Activated CD8-positive, alpha-beta memory T cell treated with anti-CD3 and anti-CD28 coated beads, Interleukin-2, amount 10 ng/mL, durations not matched to agents 7 days and 5 days (primary cell): ENCODE measurements at regions not wholly inside any gene's neighbourhood (a gene's known extent, or its start where the extent isn't known, plus 50 kb on each side); places are given as distances from the start of the nearest gene placed in this dataset.

Source experiments
- ATAC-seq: fragments of 150-1000 bp; cut with Tn5 transposase; one replicate; pipeline ENCODE4 v1.10.0; 2021; ENCODE audit warnings: moderate library complexity
- CTCF ChIA-PET: fragments of 350-600 bp; sonication (Branson Sonifier 250); formaldehyde crosslinking; loops from one replicate; lab custom pipeline; 2021; ENCODE audit warnings: antibody characterized with exemption; lab: Charles Lee
- DNase-seq: peaks from one replicate; pipeline ENCODE4 v3.0.0-alpha.2; 2020
- H3K27ac Mint-ChIP-seq: one replicate; pipeline ENCODE4 v1.8.0; 2021; ENCODE audit warnings: mild to moderate bottlenecking, mixed read lengths
- H3K27me3 Mint-ChIP-seq: one replicate; pipeline ENCODE4 v1.8.0; 2021; ENCODE audit warnings: mixed read lengths
- H3K36me3 Mint-ChIP-seq: one replicate; pipeline ENCODE4 v1.8.0; 2021; ENCODE audit warnings: mild to moderate bottlenecking, mixed read lengths
- H3K4me1 Mint-ChIP-seq: one replicate; pipeline ENCODE4 v1.8.0; 2021; ENCODE audit warnings: mixed read lengths
- H3K4me3 Mint-ChIP-seq: one replicate; pipeline ENCODE4 v1.8.0; 2021; ENCODE audit warnings: mild to moderate bottlenecking, moderate library complexity, mixed read lengths
- H3K9me3 Mint-ChIP-seq: one replicate; pipeline ENCODE4 v1.8.0; 2022; ENCODE audit warnings: low read depth, mixed read lengths

DNA sequence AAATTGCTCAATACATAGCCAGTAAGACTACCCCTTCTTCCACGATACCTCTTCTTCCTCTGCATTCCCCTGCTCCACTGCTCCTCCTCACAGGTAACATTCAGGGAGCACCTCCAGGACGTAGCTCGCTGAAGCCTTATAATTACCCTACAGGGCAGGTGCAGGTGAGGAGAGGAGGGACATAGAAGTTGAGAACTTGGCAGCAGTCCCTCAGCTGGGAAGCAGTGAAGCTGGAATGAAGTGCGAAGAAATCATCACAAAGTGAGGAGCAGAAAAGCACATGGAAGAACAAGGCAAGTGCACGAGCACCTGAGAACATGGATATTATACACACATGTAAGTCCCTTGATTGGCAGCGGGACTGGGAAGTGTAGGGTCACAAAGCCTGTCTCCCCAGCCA is 118.2 kb downstream of the HSD17B3 start:
- no peak for ATAC-seq
- CTCF ChIA-PET = no interaction called here

DNA sequence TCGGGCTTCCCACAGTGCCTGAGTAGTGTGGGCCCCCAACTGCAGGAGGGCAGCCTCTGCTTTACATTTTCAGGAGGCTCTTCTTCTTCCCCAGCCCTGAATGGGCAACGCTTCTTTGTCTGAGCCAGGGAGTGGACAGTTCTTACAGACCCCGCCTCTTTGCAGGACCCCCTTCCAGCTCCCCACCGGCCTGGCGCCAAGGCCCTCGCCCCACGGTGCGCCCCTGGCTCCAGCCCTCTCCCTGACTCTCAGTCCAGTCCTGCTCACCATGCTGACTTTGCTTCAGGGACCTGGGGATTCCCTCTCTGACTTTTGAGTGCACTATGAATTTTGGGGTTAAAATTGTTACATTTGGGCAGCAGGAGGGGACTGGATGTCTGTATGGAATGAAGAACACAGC is 123.8 kb downstream of the HSD17B3 start:
- Mint-ChIP-seq H3K4me3 (no peak overlapping the region), H3K4me1 (no peaks in the 10 kb centered on the region), H3K27ac (no peak overlapping the region), H3K36me3 (no peaks in the 10 kb centered on the region), H3K9me3 (no peaks in the 10 kb centered on the region), H3K27me3 (peaks cover 57% of the 10 kb centered on the region)
- CTCF ChIA-PET = no interaction called here
- no peak for DNase-seq
- no peak for ATAC-seq

More for the DNA sequence above, 118.2 kb downstream of the HSD17B3 start:
- no peak for DNase-seq
- Mint-ChIP-seq H3K4me3 (no peak overlapping the region), H3K9me3 (no peaks in the 10 kb centered on the region), H3K4me1 (peaks cover 2% of the 10 kb centered on the region), H3K27me3 (peaks cover 33% of the 10 kb centered on the region), H3K36me3 (no peaks in the 10 kb centered on the region), H3K27ac (no peak overlapping the region)

DNA sequence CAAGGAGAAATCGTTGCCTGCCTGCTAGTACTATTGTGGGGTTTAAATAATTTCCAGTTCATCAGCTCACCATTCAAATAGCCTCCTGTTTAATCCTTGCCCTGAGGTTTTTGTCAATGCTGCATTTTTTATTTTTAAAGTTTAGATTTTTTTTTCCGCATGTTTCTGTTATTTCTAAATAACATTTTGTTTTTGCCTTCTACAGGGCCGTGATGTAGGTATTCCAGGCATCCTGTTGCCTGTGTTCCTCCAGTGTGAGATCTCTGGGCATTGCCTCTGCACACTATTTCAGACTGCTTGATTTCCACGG is 124.3 kb downstream of the HSD17B3 start:
- H3K9me3 Mint-ChIP-seq = no peaks in the 10 kb centered on the region
- DNase-seq (no peak), ATAC-seq (no peak)
- CTCF ChIA-PET = interaction anchor here (0.7 kb wide), 1 partner anchor 1068 kb away, joined by 3 read pairs; no protein-coding TSS in a partner anchor
- H3K4me3 Mint-ChIP-seq = no peak overlapping the region
- H3K27ac Mint-ChIP-seq = no peak overlapping the region
- H3K27me3 Mint-ChIP-seq = peaks cover 55% of the 10 kb centered on the region
- H3K4me1 Mint-ChIP-seq = no peaks in the 10 kb centered on the region
- no peaks in the 10 kb centered on the region for H3K36me3 Mint-ChIP-seq

DNA sequence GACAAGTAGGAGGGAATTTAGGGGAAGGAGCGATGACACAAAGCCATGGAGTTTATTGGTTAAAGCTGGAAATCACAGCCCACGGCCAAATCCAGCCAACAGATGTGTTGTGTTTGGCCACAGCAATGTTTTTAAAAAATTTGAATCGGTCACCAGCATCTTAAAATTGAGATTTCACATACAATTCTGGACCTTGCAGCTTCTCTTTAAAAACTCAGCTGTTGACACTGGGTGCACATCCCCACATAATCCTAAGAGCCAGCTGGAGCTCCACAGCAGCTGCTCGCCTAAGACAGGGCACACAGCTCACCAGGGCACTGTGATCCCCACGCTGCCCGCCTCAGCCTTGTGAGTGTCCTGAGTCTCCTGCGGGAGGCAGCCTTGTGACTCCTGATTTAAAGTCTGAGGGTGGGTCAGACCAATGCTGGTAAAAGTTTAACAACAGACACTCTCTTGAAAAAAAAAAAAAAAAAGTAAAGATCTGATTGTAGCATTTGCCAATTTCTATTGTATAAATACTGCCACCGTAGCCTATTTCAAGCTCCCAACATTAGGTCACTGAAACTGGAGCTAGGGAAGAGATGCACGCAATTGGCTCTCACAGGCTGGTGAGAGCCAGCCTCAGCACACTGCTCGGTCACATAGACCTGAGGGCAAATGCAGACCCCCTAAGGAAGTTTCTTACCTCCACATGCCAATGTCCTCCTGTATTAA is 124.8 kb downstream of the HSD17B3 start:
- CTCF ChIA-PET = interaction anchor here (0.7 kb wide), 1 partner anchor 1067 kb away, joined by 3 read pairs; no protein-coding TSS in a partner anchor
- no peak for DNase-seq
- H3K9me3 Mint-ChIP-seq = no peaks in the 10 kb centered on the region
- H3K4me1 Mint-ChIP-seq = no peaks in the 10 kb centered on the region
- no peak for ATAC-seq
- no peaks in the 10 kb centered on the region for H3K36me3 Mint-ChIP-seq
- no peak overlapping the region for H3K27ac Mint-ChIP-seq
- H3K4me3 Mint-ChIP-seq = no peak overlapping the region
- peaks cover 50% of the 10 kb centered on the region for H3K27me3 Mint-ChIP-seq

DNA sequence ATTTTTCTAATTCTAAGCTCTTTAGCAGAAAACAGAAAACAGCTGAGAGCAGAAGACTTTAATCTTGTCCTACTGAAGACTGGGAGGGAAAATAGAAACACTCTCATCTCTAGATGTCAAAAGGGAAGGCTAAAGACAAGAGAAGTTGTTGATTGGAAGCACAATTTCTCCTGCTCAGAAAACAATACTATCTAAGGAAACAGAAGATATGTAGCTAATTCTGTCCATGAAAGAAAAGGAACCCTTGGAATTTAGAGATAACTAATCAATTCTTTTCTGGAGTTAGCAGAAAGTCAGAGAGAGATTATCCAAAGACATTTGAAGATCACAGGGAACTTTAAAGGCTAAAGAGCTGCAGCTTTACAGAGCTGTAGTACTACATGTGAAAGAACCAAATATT is 126.2 kb downstream of the HSD17B3 start:
- Mint-ChIP-seq H3K4me1 (no peaks in the 10 kb centered on the region), H3K27ac (no peak overlapping the region), H3K9me3 (no peaks in the 10 kb centered on the region), H3K36me3 (no peaks in the 10 kb centered on the region), H3K27me3 (peaks cover 40% of the 10 kb centered on the region), H3K4me3 (no peak overlapping the region)
- ATAC-seq (no peak), DNase-seq (no peak)
- CTCF ChIA-PET = no interaction called here

DNA sequence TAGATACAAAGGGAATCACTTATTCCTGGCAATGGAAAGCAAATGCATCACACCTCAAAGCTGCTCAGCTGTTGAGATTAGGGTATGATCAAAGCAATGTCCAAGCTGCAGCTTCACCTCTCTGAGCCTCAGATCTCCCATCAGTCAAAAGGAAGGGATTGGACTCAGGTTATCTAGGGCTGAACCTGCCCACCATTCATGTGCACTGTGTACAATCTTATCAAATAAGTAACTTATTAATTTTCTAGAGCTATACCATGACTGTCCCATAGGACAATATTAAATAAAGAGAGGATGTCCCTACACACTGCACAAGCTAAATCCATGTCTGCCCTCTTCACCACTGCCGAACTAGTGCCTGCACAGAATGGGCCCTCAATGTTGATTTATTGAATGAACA is 127.0 kb downstream of the HSD17B3 start:
- H3K27me3 Mint-ChIP-seq = peaks cover 47% of the 10 kb centered on the region
- CTCF ChIA-PET = no interaction called here

DNA sequence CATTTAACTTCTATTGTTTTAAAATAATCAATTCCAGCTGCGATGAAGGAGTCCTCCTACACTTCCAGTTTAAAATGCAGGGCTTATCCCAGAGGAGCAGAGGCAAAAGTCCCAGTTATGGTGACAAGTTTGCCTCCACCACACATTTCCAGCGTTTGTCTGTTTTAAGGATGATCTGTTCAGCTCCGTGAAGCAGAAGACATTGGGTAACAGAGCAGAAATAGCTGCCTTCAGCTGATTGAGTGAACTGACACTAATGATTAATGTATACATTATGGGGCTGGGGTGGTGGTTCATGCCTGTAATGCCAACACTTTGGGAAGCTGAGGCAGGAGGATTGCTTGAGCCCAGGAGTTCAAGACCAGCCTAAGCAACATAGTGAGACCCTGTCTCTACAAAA is 127.6 kb downstream of the HSD17B3 start:
- no peak overlapping the region for H3K4me3 Mint-ChIP-seq
- CTCF ChIA-PET = no interaction called here
- no peak for ATAC-seq
- no peaks in the 10 kb centered on the region for H3K9me3 Mint-ChIP-seq
- no peaks in the 10 kb centered on the region for H3K36me3 Mint-ChIP-seq
- peaks cover 49% of the 10 kb centered on the region for H3K27me3 Mint-ChIP-seq
- no peak for DNase-seq
- no peaks in the 10 kb centered on the region for H3K4me1 Mint-ChIP-seq
- no peak overlapping the region for H3K27ac Mint-ChIP-seq

More for the DNA sequence above, 127.0 kb downstream of the HSD17B3 start:
- H3K4me1 Mint-ChIP-seq = no peaks in the 10 kb centered on the region
- ATAC-seq (no peak), DNase-seq (no peak)
- H3K36me3 Mint-ChIP-seq = no peaks in the 10 kb centered on the region
- H3K9me3 Mint-ChIP-seq = no peaks in the 10 kb centered on the region
- H3K4me3 Mint-ChIP-seq = no peak overlapping the region
- no peak overlapping the region for H3K27ac Mint-ChIP-seq

DNA sequence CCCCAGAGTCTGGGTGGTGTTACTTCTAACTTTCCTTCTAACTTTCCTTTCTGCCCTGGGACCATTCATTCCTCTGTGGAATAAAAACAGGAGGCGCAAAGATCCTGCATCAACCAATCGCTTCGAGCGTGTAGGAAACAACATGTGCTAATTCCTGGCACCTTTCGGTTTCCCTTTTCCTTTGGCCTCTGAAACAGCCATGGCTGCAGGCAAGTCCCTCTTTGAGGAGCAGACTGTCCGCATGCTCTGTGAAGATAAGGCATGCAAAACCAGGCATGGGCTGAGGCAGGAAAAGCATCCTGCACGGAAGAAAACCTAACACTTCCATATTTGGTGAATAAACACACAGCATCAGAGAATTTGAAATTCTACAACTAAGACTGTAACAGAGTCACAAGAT is 128.3 kb downstream of the HSD17B3 start:
- Mint-ChIP-seq H3K36me3 (no peaks in the 10 kb centered on the region), H3K9me3 (no peaks in the 10 kb centered on the region), H3K27me3 (peaks cover 53% of the 10 kb centered on the region), H3K4me1 (no peaks in the 10 kb centered on the region), H3K27ac (no peak overlapping the region), H3K4me3 (no peak overlapping the region)
- ATAC-seq = no peak
- CTCF ChIA-PET = no interaction called here
- DNase-seq = no peak

DNA sequence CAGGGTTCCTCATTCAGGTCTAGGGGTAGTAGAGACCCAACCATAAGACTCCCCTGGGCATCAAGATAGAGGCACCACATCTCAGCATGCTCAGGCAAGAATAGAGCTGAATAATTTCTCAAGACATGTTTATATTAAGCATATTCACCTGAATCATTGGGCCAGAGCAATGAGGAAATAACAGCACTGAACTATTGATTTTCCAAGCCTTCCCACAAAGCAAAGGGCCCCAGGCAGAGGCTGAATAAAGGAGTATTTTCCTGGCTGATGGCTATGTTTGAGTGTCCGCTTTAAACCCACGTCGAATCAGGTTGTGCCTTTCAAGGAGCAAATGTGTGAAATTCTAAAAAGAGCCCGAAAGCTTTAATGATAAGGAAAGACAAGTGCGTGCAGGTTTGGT is 129.2 kb downstream of the HSD17B3 start:
- H3K4me1 Mint-ChIP-seq = no peaks in the 10 kb centered on the region
- no peak overlapping the region for H3K4me3 Mint-ChIP-seq
- no peaks in the 10 kb centered on the region for H3K9me3 Mint-ChIP-seq
- peaks cover 54% of the 10 kb centered on the region for H3K27me3 Mint-ChIP-seq
- H3K27ac Mint-ChIP-seq = no peak overlapping the region
- H3K36me3 Mint-ChIP-seq = no peaks in the 10 kb centered on the region
- ATAC-seq (no peak), DNase-seq (no peak)
- CTCF ChIA-PET = no interaction called here

DNA sequence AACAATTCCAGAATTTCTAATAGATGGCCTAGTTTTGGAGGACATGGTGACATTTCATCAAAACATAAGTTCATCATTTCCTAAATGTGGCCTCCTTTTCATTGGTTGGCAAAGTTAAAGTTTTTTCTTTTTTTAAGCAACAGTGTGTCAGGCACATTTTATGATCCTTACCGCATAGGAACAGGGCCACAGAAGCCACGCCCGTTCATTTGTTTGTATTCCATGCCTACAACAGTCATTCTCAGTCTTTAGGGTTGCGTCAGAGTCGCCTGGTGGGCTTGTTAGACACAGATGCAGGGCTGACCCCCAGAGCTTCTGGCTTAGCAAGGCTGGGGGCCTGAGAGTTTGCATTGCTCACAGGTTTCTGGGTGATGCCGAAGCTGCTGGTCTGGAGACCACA is 130.2 kb downstream of the HSD17B3 start:
- H3K9me3 Mint-ChIP-seq = no peaks in the 10 kb centered on the region
- CTCF ChIA-PET = no interaction called here
- peaks cover 47% of the 10 kb centered on the region for H3K27me3 Mint-ChIP-seq
- no peaks in the 10 kb centered on the region for H3K36me3 Mint-ChIP-seq
- no peak overlapping the region for H3K4me3 Mint-ChIP-seq
- no peaks in the 10 kb centered on the region for H3K4me1 Mint-ChIP-seq
- DNase-seq = no peak
- ATAC-seq = no peak
- no peak overlapping the region for H3K27ac Mint-ChIP-seq

DNA sequence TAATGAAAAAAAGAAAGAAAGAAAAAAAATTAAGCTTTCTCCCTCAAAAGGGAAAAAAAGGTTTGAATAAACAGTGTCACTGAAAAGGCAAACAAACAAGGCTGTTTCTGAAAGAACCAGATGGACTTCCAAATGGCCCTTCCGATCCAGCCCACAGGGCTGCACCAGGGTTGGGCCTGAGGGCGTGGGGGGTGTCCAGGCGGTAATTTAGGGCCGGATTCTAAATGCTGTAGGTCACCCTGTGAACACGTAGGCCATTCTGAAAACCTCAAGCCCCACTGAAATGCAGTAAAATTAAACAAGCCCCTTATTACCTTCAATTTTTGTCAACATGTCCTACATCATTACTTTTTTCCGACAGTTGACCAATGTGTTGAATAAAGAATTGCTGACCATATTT is 132.1 kb downstream of the HSD17B3 start:
- CTCF ChIA-PET = no interaction called here
- no peak for DNase-seq
- no peak overlapping the region for H3K27ac Mint-ChIP-seq
- no peak overlapping the region for H3K4me3 Mint-ChIP-seq
- ATAC-seq = no peak
- no peaks in the 10 kb centered on the region for H3K36me3 Mint-ChIP-seq
- no peaks in the 10 kb centered on the region for H3K9me3 Mint-ChIP-seq
- no peaks in the 10 kb centered on the region for H3K4me1 Mint-ChIP-seq
- H3K27me3 Mint-ChIP-seq = peaks cover 35% of the 10 kb centered on the region

DNA sequence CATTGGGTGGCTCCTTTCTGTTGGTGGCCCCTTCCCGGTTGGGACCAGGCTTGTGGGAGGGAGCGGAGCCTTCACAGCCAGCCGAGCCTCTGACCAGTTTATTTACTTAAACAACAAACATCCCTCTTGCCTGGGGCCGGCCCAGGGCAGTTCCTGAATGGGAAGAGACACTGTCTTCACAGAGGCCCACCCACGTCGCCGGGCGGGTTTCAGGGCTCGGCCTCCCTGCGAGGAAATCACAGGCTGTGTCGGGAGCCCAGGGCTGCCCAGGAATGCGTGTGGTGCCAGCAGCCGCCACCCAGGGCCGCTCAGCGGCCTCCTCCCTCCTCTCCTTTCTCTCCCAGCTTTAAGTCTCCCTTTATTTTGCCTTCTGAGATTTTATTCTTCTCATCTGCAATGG is 132.5 kb downstream of the HSD17B3 start:
- Mint-ChIP-seq H3K4me1 (no peaks in the 10 kb centered on the region), H3K9me3 (no peaks in the 10 kb centered on the region), H3K27ac (no peak overlapping the region), H3K36me3 (no peaks in the 10 kb centered on the region), H3K27me3 (peaks cover 32% of the 10 kb centered on the region), H3K4me3 (no peak overlapping the region)
- CTCF ChIA-PET = no interaction called here
- ATAC-seq (no peak), DNase-seq (no peak)

DNA sequence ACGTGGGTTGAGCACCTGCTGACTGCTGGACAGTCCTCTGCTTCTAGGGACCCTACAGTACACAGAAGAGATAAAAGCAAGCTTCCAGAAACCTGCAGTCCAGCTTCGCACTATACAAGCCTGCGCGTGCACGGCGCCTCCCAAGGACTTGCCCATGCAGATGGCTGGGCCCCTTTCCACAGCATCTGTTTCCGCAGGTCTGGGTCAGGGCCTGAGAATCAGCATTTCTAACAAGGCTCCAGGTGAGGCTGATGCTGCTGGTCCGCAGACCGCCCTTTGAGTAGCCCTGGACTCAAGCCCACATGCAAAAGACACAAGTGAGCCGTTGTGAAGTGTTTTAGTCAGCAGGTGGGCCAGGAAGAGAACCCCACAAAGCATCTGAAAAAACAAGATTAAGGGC is 133.1 kb downstream of the HSD17B3 start:
- H3K4me1 Mint-ChIP-seq = no peaks in the 10 kb centered on the region
- H3K27me3 Mint-ChIP-seq = peaks cover 26% of the 10 kb centered on the region
- no peaks in the 10 kb centered on the region for H3K36me3 Mint-ChIP-seq
- ATAC-seq (no peak), DNase-seq (no peak)
- no peak overlapping the region for H3K27ac Mint-ChIP-seq
- CTCF ChIA-PET = no interaction called here
- H3K9me3 Mint-ChIP-seq = no peaks in the 10 kb centered on the region
- no peak overlapping the region for H3K4me3 Mint-ChIP-seq

DNA sequence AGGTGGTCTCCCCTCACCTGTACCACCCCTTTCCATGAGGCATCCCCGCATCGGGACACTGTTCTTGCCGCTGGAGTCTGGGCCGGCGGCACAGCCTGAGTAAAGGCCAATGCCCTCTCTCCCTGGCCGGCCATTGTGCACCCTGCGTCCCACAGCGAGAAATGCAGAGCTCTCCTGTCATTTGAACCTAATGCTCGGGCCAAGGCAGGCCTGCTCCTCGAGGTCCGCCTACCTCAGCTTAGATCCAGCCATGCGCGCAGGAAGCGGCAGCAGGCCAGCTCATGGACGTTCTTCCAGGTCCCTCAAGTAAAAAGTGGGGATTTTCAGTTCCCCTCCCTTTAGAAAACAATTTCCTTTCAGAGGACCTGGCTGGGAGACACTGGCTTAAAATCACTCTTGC is 135.0 kb downstream of the HSD17B3 start:
- Mint-ChIP-seq H3K4me3 (no peak overlapping the region), H3K27me3 (peaks cover 28% of the 10 kb centered on the region), H3K4me1 (no peaks in the 10 kb centered on the region), H3K27ac (no peak overlapping the region), H3K9me3 (no peaks in the 10 kb centered on the region), H3K36me3 (no peaks in the 10 kb centered on the region)
- DNase-seq = no peak
- no peak for ATAC-seq
- CTCF ChIA-PET = no interaction called here

DNA sequence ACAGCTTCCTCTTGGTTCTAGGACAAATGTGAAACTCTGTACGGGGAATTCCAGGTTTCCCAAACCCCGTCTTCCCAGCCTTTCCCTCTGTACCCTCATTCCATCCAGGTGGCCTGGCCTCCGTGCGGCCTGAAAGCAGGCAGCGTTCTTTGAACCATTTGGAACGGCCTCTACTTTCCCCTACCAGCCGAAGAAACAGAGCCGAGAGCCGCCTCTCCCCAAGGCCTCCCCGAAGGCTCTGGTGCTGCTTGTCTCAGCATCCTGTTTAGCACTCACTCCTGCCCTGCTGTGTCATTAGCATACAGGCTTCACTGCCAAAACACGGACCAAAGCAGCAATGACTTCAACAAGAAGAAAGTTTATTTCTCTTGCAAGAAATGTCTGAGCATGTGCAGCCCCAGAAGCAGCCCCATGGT is 137.7 kb downstream of the HSD17B3 start:
- peaks cover 24% of the 10 kb centered on the region for H3K27me3 Mint-ChIP-seq
- H3K4me3 Mint-ChIP-seq = no peak overlapping the region
- H3K27ac Mint-ChIP-seq = no peak overlapping the region
- CTCF ChIA-PET = no interaction called here
- no peaks in the 10 kb centered on the region for H3K4me1 Mint-ChIP-seq
- no peaks in the 10 kb centered on the region for H3K36me3 Mint-ChIP-seq
- no peak for ATAC-seq
- DNase-seq = no peak
- H3K9me3 Mint-ChIP-seq = no peaks in the 10 kb centered on the region
